ENCODE measurements at regions not wholly inside any gene's neighbourhood (a gene's known extent, or its start where the extent isn't known, plus 50 kb on each side); places are given as distances from the start of the nearest gene placed in this dataset.

- no peak for TF ChIP-seq CTCF (IDR thresholded peaks at IDR 0.05 in 8 of 11, conservative IDR thresholded peaks at IDR 0.05 in 3 of 11)
- no peak for TF ChIP-seq POLR2A (IDR thresholded peaks at IDR 0.05)
- no peak for TF ChIP-seq POLR2AphosphoS5 (IDR thresholded peaks at IDR 0.05)
Observed at GRCh38 chr14:71363946-71364925, 457.0 kb downstream of the PCNX1 start.
